Renal cortex interstitium (tissue), 11 donors: ENCODE measurements at regions not wholly inside any gene's neighbourhood (a gene's known extent, or its start where the extent isn't known, plus 50 kb on each side); places are given as distances from the start of the nearest gene placed in this dataset.
A peak's percentile ranks its signal among the peaks of the same experiment; 100 is the strongest.
"Not testable (repeated sequence)": the region's sequence is repeated elsewhere in the genome, so short reads cannot be mapped to it uniquely, and the experiment has no call there.

Source experiments
- DNase-seq, 11 donors: peaks; one replicate each; pipeline ENCODE4 v3.0.0-alpha.2; 2013; ENCODE audit warnings: low read depth in 9 of 11, low spot score in 4 of 11; ENCODE audit errors: extremely low read depth in 1 of 11

- no peak for DNase-seq
These were observed 272.7 kb upstream of the PCDH18 start for GRCh38 chr4:137804906-137805495.

- no peak for DNase-seq
These were observed 268.6 kb upstream of the PCDH18 start for GRCh38 chr4:137800861-137801260.

GRCh38 chr4:137794764-137795254 lies 262.5 kb upstream of the PCDH18 start:
- no peak for DNase-seq

- DNase-seq: not testable (repeated sequence)
These were observed 257.0 kb upstream of the PCDH18 start for GRCh38 chr4:137789263-137789662.

GRCh38 chr4:137783923-137784322 lies 251.6 kb upstream of the PCDH18 start:
- DNase-seq: not testable (repeated sequence)

GRCh38 chr4:137775701-137776100 lies 243.4 kb upstream of the PCDH18 start:
- no peak for DNase-seq

- DNase-seq: no peak
These were observed 242.2 kb upstream of the PCDH18 start for GRCh38 chr4:137774501-137774900.

- no peak for DNase-seq
These were observed 236.6 kb upstream of the PCDH18 start for GRCh38 chr4:137768881-137769280.

- DNase-seq: no peak
These were observed 235.9 kb upstream of the PCDH18 start for GRCh38 chr4:137768196-137768595.

- DNase-seq: no peak
These were observed 230.3 kb upstream of the PCDH18 start for GRCh38 chr4:137762591-137762990.

GRCh38 chr4:137754652-137755471 lies 222.6 kb upstream of the PCDH18 start:
- peak in 6 of 11 donors; percentile 17 to 35 (median 23) for DNase-seq

- no peak for DNase-seq
These were observed 217.2 kb upstream of the PCDH18 start for GRCh38 chr4:137749466-137749865.

GRCh38 chr4:137748616-137749015 lies 216.3 kb upstream of the PCDH18 start:
- no peak for DNase-seq

- no peak for DNase-seq
These were observed 207.8 kb upstream of the PCDH18 start for GRCh38 chr4:137740141-137740540.

GRCh38 chr4:137739391-137739790 lies 207.1 kb upstream of the PCDH18 start:
- DNase-seq: no peak

GRCh38 chr4:137738375-137738990 lies 206.2 kb upstream of the PCDH18 start:
- DNase-seq: no peak

GRCh38 chr4:137735561-137736104 lies 203.3 kb upstream of the PCDH18 start:
- no peak for DNase-seq

GRCh38 chr4:137733174-137734141 lies 201.2 kb upstream of the PCDH18 start:
- not testable (repeated sequence) for DNase-seq

- DNase-seq: no peak
These were observed 190.6 kb upstream of the PCDH18 start for GRCh38 chr4:137722910-137723309.
